Stomach (tissue), 8 donors: ENCODE measurements at regions not wholly inside any gene's neighbourhood (a gene's known extent, or its start where the extent isn't known, plus 50 kb on each side); places are given as distances from the start of the nearest gene placed in this dataset.

Experiments used
- DNase-seq, 2 donors: peaks; one replicate each; pipeline versions ENCODE4 v3.0.0 to v3.0.0-alpha.2; 2013 to 2019
- H3K27ac ChIP-seq, 5 donors: fragments of 200-600 bp in 4 of 5; sonication (generic) in 4 of 5; one replicate each; pipeline ENCODE4 v1.5.1; 2013 to 2019; ENCODE audit warnings: mild to moderate bottlenecking in 1 of 5, moderate library complexity in 1 of 5
- H3K27me3 ChIP-seq, 3 donors: fragments of 200-600 bp; sonication (generic); one replicate each; pipeline ENCODE4 v1.5.1; 2017 to 2019; ENCODE audit warnings: mixed run types in 1 of 3
- H3K36me3 ChIP-seq, 4 donors: fragments of 200-600 bp; sonication (generic); 1 replicate in 3 of 4; 2 replicates in 1 of 4; pipeline ENCODE4 v1.5.1; 2016 to 2019
- H3K4me1 ChIP-seq, 4 donors: fragments of 200-600 bp; sonication (generic); one replicate each; pipeline ENCODE4 v1.5.1; 2016 to 2019
- H3K4me3 ChIP-seq, 4 donors: fragments of 200-600 bp; sonication (generic) in 3 of 4; one replicate each; pipeline ENCODE4 v1.5.1; 2016 to 2019; ENCODE audit warnings: mild to moderate bottlenecking in 1 of 4
- H3K9me3 ChIP-seq, 4 donors: fragments of 200-600 bp; sonication (generic); one replicate each; pipeline ENCODE4 v1.5.1; 2016 to 2019
- CTCF ChIP-seq, 7 experiments: fragments of 450-650 bp in 4 of 7; fragments of 200-600 bp in 3 of 7; sonication (generic) in 3 of 7; IDR thresholded peaks; one replicate each; pipeline ENCODE4 v1.5.1; 2016 to 2019; ENCODE audit warnings: antibody characterized with exemption in 7 of 7, control low read depth in 2 of 7, mild to moderate bottlenecking in 1 of 7
- EP300 ChIP-seq: sonication (generic); formaldehyde crosslinking; IDR thresholded peaks from one replicate; pipeline ENCODE4 v1.6.1; 2017; ENCODE audit warnings: antibody characterized with exemption
- POLR2A ChIP-seq, 4 donors: fragments of 450-650 bp; IDR thresholded peaks; one replicate each; pipeline ENCODE4 v1.6.1; 2016; ENCODE audit warnings: antibody characterized with exemption in 4 of 4, control low read depth in 2 of 4, mild to moderate bottlenecking in 1 of 4, moderate library complexity in 1 of 4
- POLR2AphosphoS5 ChIP-seq, 3 donors: sonication (generic); formaldehyde crosslinking; IDR thresholded peaks; one replicate each; pipeline ENCODE4 v1.6.1; 2016; ENCODE audit warnings: antibody characterized with exemption in 3 of 3
- whole genome bisulfite sequencing, 5 donors: extraction: QIAGEN DNeasy Blood & Tissue Kit in 3 of 5; methylation state at CpG; one replicate each; pipeline versions ENCODE4 v1.1.5 to v1.1.7; 2013 to 2018; 5-methylcytosine and 5-hydroxymethylcytosine counted together
- intact Hi-C: fragments of 100-400 bp; cut with DNase I; formaldehyde crosslinking; loops from one replicate; pipeline ENCODE4 v1.15.1; 2023; ENCODE audit warnings: low total_unique reads
- donor health status: healthy with polysubstance abuse.
- donor health status: Bipolar disorder and iron deficiency.
- donor health status: healthy.

DNA sequence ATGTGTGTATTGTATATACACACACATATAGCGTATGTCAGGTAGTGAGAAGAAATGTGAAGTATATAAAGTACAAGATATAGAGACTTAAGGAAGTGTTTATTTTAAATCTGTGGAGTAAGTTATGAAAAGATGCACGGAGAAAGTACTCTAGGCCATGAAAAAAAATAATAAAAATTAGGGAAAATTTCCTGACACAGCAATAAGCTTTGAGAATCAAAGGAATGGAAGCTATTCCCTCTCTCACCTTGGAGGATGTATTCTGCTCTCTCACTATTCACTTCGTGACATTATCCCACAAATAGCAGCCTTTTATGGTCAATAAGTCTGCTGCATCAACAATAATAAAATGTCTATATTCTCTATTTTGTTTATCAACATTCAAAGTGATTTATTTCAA lies 700.4 kb upstream of the RGS18 start:
- H3K4me1 ChIP-seq = no peaks in the 10 kb centered on the region
- H3K9me3 ChIP-seq = no peaks in the 10 kb centered on the region
- no peak for DNase-seq
- intact Hi-C loops = no loop called here
- TF ChIP-seq POLR2AphosphoS5 (IDR thresholded peaks at IDR 0.05) (no peak), EP300 (no peak)
- no peaks in the 10 kb centered on the region for H3K27me3 ChIP-seq
- no peak overlapping the region for H3K4me3 ChIP-seq
- 63 to 83% (median 77%) methylated on average over 3 of the region's 3 CpGs for WGBS, 5 donors
- H3K36me3 ChIP-seq = no peaks in the 10 kb centered on the region
- no peak overlapping the region for H3K27ac ChIP-seq

DNA sequence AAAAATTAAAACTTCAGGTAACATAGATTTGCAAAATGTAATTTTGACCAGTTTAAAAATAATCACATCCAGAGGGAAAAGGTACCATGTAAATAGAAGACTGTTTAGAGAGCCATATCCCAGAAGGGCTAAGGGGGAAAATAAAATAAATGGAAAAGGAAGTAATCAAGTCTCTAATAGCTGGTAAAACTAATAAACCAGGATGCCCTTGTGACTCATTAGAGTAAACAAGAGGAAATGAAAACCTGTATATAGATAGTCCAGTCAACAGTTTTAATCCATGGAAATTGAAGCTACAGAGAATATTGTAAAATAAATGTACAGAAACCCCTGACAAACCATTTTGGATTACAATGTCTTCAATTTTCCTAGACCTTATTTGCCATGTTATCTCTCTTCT lies 698.0 kb upstream of the RGS18 start:
- TF ChIP-seq POLR2AphosphoS5 (IDR thresholded peaks at IDR 0.05) (no peak), EP300 (no peak), POLR2A (IDR thresholded peaks at IDR 0.05) (no peak), CTCF (IDR thresholded peaks at IDR 0.05) (no peak)
- Histone ChIP-seq H3K4me3 (no peak overlapping the region), H3K36me3 (no peaks in the 10 kb centered on the region), H3K27ac (no peak overlapping the region), H3K4me1 (no peaks in the 10 kb centered on the region), H3K27me3 (no peaks in the 10 kb centered on the region), H3K9me3 (no peaks in the 10 kb centered on the region)
- intact Hi-C loops = no loop called here
- no peak for DNase-seq

DNA sequence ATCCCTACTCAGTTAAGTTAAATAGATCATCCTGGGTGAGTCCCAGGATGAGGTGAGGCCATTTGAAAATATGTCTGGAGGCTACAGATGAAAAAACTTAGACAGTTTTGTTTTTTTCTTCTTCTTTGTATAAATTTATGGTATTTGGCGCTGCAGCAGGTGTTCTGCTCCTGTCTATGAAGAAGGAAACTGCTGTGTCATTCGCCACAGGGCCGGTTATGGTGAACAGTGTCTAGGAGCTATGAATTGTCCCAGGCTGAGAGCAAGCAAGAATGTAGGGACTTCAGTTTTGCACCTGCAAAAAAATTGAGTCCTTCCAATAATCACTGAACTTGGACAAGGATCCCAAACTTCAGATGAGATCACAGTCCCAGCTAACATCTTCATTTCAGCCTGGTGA lies 674.3 kb upstream of the RGS18 start:
- no peak for DNase-seq
- H3K4me3 ChIP-seq = no peak overlapping the region
- WGBS, 5 donors = 76 to 89% (median 82%) methylated on average over 3 of the region's 3 CpGs
- intact Hi-C loops = no loop called here
- TF ChIP-seq CTCF (IDR thresholded peaks at IDR 0.05) (no peak), POLR2A (IDR thresholded peaks at IDR 0.05) (no peak), EP300 (no peak), POLR2AphosphoS5 (IDR thresholded peaks at IDR 0.05) (no peak)
- H3K27me3 ChIP-seq = no peaks in the 10 kb centered on the region
- H3K4me1 ChIP-seq = no peaks in the 10 kb centered on the region
- H3K9me3 ChIP-seq = peaks cover 0 to 10% (median 4%) of the 10 kb centered on the region in 4 donors
- H3K36me3 ChIP-seq = no peaks in the 10 kb centered on the region
- no peak overlapping the region for H3K27ac ChIP-seq

DNA sequence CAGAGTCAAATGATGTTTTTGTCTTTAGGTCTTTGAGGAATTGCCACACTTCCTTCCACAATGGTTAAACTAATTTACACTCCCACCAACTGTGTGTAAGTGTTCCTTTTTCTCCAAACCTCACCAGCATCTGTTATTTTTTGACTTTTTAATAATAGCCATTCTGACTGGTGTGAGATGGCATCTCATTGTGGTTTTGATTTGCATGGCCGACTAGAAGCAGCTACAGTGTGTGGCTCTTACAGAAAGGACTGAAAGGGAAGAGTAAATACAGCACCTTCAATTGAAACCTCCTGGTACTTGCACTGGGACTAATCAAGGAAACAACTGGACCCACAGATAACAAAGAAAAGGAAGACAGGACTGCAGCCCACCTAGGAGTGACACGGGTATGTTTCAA lies 668.0 kb upstream of the RGS18 start:
- Histone ChIP-seq H3K4me1 (no peaks in the 10 kb centered on the region), H3K27me3 (no peaks in the 10 kb centered on the region), H3K27ac (no peak overlapping the region), H3K36me3 (no peaks in the 10 kb centered on the region), H3K9me3 (peaks cover 0 to 10% (median 4%) of the 10 kb centered on the region in 4 donors), H3K4me3 (no peak overlapping the region)
- intact Hi-C loops = no loop called here
- TF ChIP-seq POLR2AphosphoS5 (IDR thresholded peaks at IDR 0.05) (no peak), EP300 (no peak), CTCF (IDR thresholded peaks at IDR 0.05) (no peak), POLR2A (IDR thresholded peaks at IDR 0.05) (no peak)
- 53 to 74% (median 64%) methylated on average over 2 of the region's 2 CpGs for WGBS, 5 donors
- DNase-seq = no peak

DNA sequence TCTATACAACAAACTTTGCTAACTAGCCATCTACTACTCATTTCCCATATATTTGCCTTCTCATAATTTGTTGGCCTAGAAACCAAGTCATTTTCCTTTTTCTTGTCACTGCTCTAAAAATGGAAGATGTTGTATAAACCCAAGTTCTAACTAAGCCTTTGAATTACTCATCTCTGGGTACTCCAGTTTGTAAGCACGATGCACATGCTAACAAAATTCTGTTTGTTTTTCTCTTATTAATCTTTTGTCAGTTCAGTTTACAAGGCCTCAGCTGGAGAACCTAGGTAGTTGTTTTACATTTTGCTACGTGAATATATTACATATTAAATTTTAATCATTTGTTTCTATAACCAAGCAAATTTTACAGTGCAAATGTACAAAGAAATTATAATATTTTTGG lies 663.2 kb upstream of the RGS18 start:
- no peaks in the 10 kb centered on the region for H3K36me3 ChIP-seq
- no peak overlapping the region for H3K4me3 ChIP-seq
- TF ChIP-seq POLR2A (IDR thresholded peaks at IDR 0.05) (no peak), POLR2AphosphoS5 (IDR thresholded peaks at IDR 0.05) (no peak), EP300 (no peak), CTCF (IDR thresholded peaks at IDR 0.05) (no peak)
- no peak overlapping the region for H3K27ac ChIP-seq
- H3K9me3 ChIP-seq = no peaks in the 10 kb centered on the region
- no peaks in the 10 kb centered on the region for H3K4me1 ChIP-seq
- H3K27me3 ChIP-seq = no peaks in the 10 kb centered on the region
- no peak for DNase-seq
- intact Hi-C loops = no loop called here
- WGBS, 5 donors = 49 to 63% (median 56%) methylated on average over 2 of the region's 2 CpGs
